Osteoblast (primary cell): ENCODE measurements at regions not wholly inside any gene's neighbourhood (a gene's known extent, or its start where the extent isn't known, plus 50 kb on each side); places are given as distances from the start of the nearest gene placed in this dataset.

Experiments used
- DNase-seq: peaks from one replicate; pipeline ENCODE4 v3.0.0; 2011; ENCODE audit warnings: low spot score, mixed read lengths; ENCODE audit not compliant: insufficient read length; ENCODE audit errors: missing footprints
- H2AFZ ChIP-seq: 2 replicates; pipeline ENCODE4 v1.6.0; 2011; ENCODE audit warnings: mild to moderate bottlenecking, low read length
- H3K27ac ChIP-seq: 2 replicates; pipeline ENCODE4 v1.5.1; 2011; ENCODE audit warnings: mild to moderate bottlenecking, low read depth, low read length, moderate library complexity
- H3K27me3 ChIP-seq: 2 replicates; pipeline ENCODE4 v1.6.0; 2012; ENCODE audit warnings: mild to moderate bottlenecking, control low read depth, inconsistent platforms, low read length, moderate library complexity; ENCODE audit not compliant: insufficient read depth
- H3K36me3 ChIP-seq: 2 replicates; pipeline ENCODE4 v1.5.1; 2011; ENCODE audit warnings: mild to moderate bottlenecking, low read length, control low read depth, moderate library complexity; ENCODE audit not compliant: insufficient read depth
- H3K4me1 ChIP-seq: 2 replicates; pipeline ENCODE4 v1.5.1; 2011; ENCODE audit warnings: mild to moderate bottlenecking, low read length, control low read depth, moderate library complexity; ENCODE audit not compliant: insufficient read depth
- H3K4me2 ChIP-seq: 2 replicates; pipeline ENCODE4 v1.6.0; 2011; ENCODE audit warnings: mild to moderate bottlenecking, low read length; ENCODE audit not compliant: insufficient read depth
- H3K4me3 ChIP-seq: fragments of 200-600 bp; sonication (generic); 3 replicates; pipeline ENCODE4 v1.5.1; 2012; ENCODE audit warnings: mild to moderate bottlenecking, low read length, inconsistent platforms; ENCODE audit not compliant: insufficient read depth
- H3K79me2 ChIP-seq: 2 replicates; pipeline ENCODE4 v1.6.0; 2012; ENCODE audit warnings: mild to moderate bottlenecking, low read length, control low read depth, inconsistent platforms; ENCODE audit not compliant: insufficient read depth
- H3K9me3 ChIP-seq: 2 replicates; pipeline ENCODE4 v1.5.1; 2011; ENCODE audit warnings: low read depth, low read length, control low read depth
- H4K20me1 ChIP-seq: 2 replicates; pipeline ENCODE4 v1.6.0; 2012; ENCODE audit warnings: mild to moderate bottlenecking, low read length, control low read depth; ENCODE audit not compliant: insufficient read depth
- CTCF ChIP-seq: IDR thresholded peaks from 2 replicates; pipeline ENCODE4 v1.5.1; 2011; ENCODE audit warnings: mild to moderate bottlenecking, low read depth, low read length, moderate library complexity; ENCODE audit errors: extremely low read depth

- Histone ChIP-seq H3K4me2 (no peak overlapping the region), H3K79me2 (no peaks in the 10 kb centered on the region), H3K4me3 (no peak overlapping the region), H4K20me1 (no peaks in the 10 kb centered on the region), H3K9me3 (no peaks in the 10 kb centered on the region), H3K27ac (no peak overlapping the region), H2AFZ (no peak overlapping the region), H3K27me3 (no peaks in the 10 kb centered on the region), H3K4me1 (no peaks in the 10 kb centered on the region), H3K36me3 (no peaks in the 10 kb centered on the region)
- no peak for DNase-seq
- no peak for TF ChIP-seq CTCF
These were observed 73.6 kb upstream of the SELENOK start for GRCh38 chr3:53965291-53965690.

GRCh38 chr3:53957831-53958230 lies 66.2 kb upstream of the SELENOK start:
- DNase-seq = no peak
- no peaks in the 10 kb centered on the region for H3K36me3 ChIP-seq
- no peak overlapping the region for H3K4me2 ChIP-seq
- H3K79me2 ChIP-seq = no peaks in the 10 kb centered on the region
- H3K4me1 ChIP-seq = no peaks in the 10 kb centered on the region
- H4K20me1 ChIP-seq = no peaks in the 10 kb centered on the region
- TF ChIP-seq CTCF = no peak
- no peaks in the 10 kb centered on the region for H3K27me3 ChIP-seq
- H3K4me3 ChIP-seq = no peak overlapping the region
- no peaks in the 10 kb centered on the region for H3K9me3 ChIP-seq
- H2AFZ ChIP-seq = no peak overlapping the region
- H3K27ac ChIP-seq = no peak overlapping the region

- Histone ChIP-seq H3K36me3 (no peaks in the 10 kb centered on the region), H3K79me2 (no peaks in the 10 kb centered on the region), H3K27ac (no peak overlapping the region), H3K4me1 (no peaks in the 10 kb centered on the region), H3K27me3 (no peaks in the 10 kb centered on the region), H3K4me3 (no peak overlapping the region), H4K20me1 (no peaks in the 10 kb centered on the region), H3K4me2 (no peak overlapping the region), H3K9me3 (no peaks in the 10 kb centered on the region), H2AFZ (no peak overlapping the region)
- DNase-seq = no peak
- TF ChIP-seq CTCF = no peak
These were observed 64.9 kb upstream of the SELENOK start for GRCh38 chr3:53956586-53956985.

DNA sequence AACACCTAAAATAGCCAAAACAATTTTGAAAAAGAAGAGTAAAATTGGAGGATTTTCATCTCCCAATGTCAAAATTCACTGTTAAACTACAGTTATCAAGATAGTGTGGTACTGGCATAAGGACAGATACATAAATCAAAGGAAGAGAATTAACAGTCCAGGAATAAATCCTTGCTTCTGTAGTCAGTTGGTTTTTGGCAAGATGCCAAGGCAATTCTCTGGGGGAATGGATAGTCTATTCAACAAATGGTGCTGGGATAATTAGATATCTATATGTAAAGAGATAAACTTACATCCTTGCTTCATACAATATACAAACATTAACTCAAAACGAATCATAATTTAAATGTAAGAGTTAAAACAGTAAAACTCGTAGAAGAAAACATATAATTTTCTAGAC lies 57.9 kb upstream of the SELENOK start:
- Histone ChIP-seq H3K9me3 (no peaks in the 10 kb centered on the region), H3K27ac (no peak overlapping the region), H3K79me2 (no peaks in the 10 kb centered on the region), H3K4me1 (no peaks in the 10 kb centered on the region), H3K4me2 (no peak overlapping the region), H4K20me1 (no peaks in the 10 kb centered on the region), H2AFZ (no peak overlapping the region), H3K4me3 (no peak overlapping the region), H3K36me3 (no peaks in the 10 kb centered on the region), H3K27me3 (no peaks in the 10 kb centered on the region)
- TF ChIP-seq CTCF = no peak
- DNase-seq = no peak
